MM.1S (cell line): ENCODE measurements at regions not wholly inside any gene's neighbourhood (a gene's known extent, or its start where the extent isn't known, plus 50 kb on each side); places are given as distances from the start of the nearest gene placed in this dataset.
"Not testable (repeated sequence)": the region's sequence is repeated elsewhere in the genome, so short reads cannot be mapped to it uniquely, and the experiment has no call there.

ENCODE experiments used
- DNase-seq: peaks from one replicate; pipeline ENCODE4 v3.0.0-alpha.2; 2015
- H2AFZ ChIP-seq: fragments of 300-600 bp; sonication (generic); 2 replicates; pipeline ENCODE4 v1.6.0; 2016; ENCODE audit warnings: antibody characterized with exemption, low read length
- H3F3A ChIP-seq: fragments of 300-600 bp; sonication (generic); 2 replicates; pipeline ENCODE4 v1.6.1; 2016; ENCODE audit warnings: mild to moderate bottlenecking, antibody characterized with exemption, low read length, moderate library complexity, mixed read lengths; ENCODE audit not compliant: insufficient read depth
- H3K27ac ChIP-seq: fragments of 300-600 bp; sonication (generic); 2 replicates; pipeline ENCODE4 v1.5.1; 2016; ENCODE audit warnings: mild to moderate bottlenecking, low read length
- H3K27me3 ChIP-seq: fragments of 300-600 bp; sonication (generic); replicated peaks from 2 replicates; pipeline ENCODE4 v1.6.0; 2016; ENCODE audit warnings: low read length; ENCODE audit not compliant: insufficient read depth
- H3K36me3 ChIP-seq: fragments of 300-600 bp; sonication (generic); replicated peaks from 2 replicates; pipeline ENCODE4 v1.6.1; 2016; ENCODE audit warnings: mild to moderate bottlenecking, low read length, mixed read lengths; ENCODE audit not compliant: insufficient read depth
- H3K4me1 ChIP-seq: fragments of 300-600 bp; sonication (generic); 2 replicates; pipeline ENCODE4 v1.6.1; 2016; ENCODE audit warnings: low read length, mixed read lengths
- H3K4me2 ChIP-seq: fragments of 300-600 bp; sonication (generic); 2 replicates; pipeline ENCODE4 v1.6.0; 2016; ENCODE audit warnings: low read depth, low read length
- H3K4me3 ChIP-seq: fragments of 300-600 bp; sonication (generic); 2 replicates; pipeline ENCODE4 v1.5.1; 2016; ENCODE audit warnings: low read length, mixed read lengths
- H3K79me2 ChIP-seq: fragments of 300-600 bp; sonication (generic); 2 replicates; pipeline ENCODE4 v1.6.1; 2016; ENCODE audit warnings: mixed run types, low read length, mixed read lengths
- H3K9ac ChIP-seq: fragments of 300-600 bp; sonication (generic); 2 replicates; pipeline ENCODE4 v1.6.1; 2016; ENCODE audit warnings: low read length, mixed read lengths
- H3K9me2 ChIP-seq: fragments of 300-600 bp; sonication (generic); replicated peaks from 2 replicates; pipeline ENCODE4 v1.6.1; 2016; ENCODE audit warnings: mild to moderate bottlenecking, low read length, mixed read lengths; ENCODE audit not compliant: insufficient read depth
- H3K9me3 ChIP-seq: fragments of 300-600 bp; sonication (generic); replicated peaks from 2 replicates; pipeline ENCODE4 v1.6.1; 2016; ENCODE audit warnings: mild to moderate bottlenecking, low read length, mixed read lengths; ENCODE audit not compliant: insufficient read depth
- H4K20me1 ChIP-seq: fragments of 300-600 bp; sonication (generic); 2 replicates; pipeline ENCODE4 v1.6.1; 2016; ENCODE audit warnings: mild to moderate bottlenecking, low read length, moderate library complexity, mixed read lengths; ENCODE audit not compliant: insufficient read depth
- CTCF ChIP-seq: fragments of 300-600 bp; sonication (generic); IDR thresholded peaks from 2 replicates; pipeline ENCODE4 v1.5.1; 2016; ENCODE audit warnings: antibody characterized with exemption, low read length, mixed read lengths
- EZH2 ChIP-seq: fragments of 300-600 bp; sonication (generic); optimal IDR thresholded peaks from 2 replicates; pipeline ENCODE3; 2017; ENCODE audit warnings: low read depth, mild to moderate bottlenecking, antibody characterized with exemption, low read length, mixed read lengths
- EZH2phosphoT487 ChIP-seq: fragments of 300-600 bp; sonication (generic); IDR thresholded peaks from 2 replicates; pipeline ENCODE4 v1.6.1; 2018; ENCODE audit warnings: antibody characterized with exemption, low read length

- Histone ChIP-seq H3K36me3 (no peaks in the 10 kb centered on the region), H3K27ac (no peak overlapping the region), H4K20me1 (no peaks in the 10 kb centered on the region), H2AFZ (no peak overlapping the region), H3K4me3 (no peak overlapping the region), H3K9me2 (no peaks in the 10 kb centered on the region), H3K4me1 (no peaks in the 10 kb centered on the region), H3K4me2 (no peak overlapping the region), H3F3A (no peaks in the 10 kb centered on the region), H3K9me3 (no peaks in the 10 kb centered on the region), H3K9ac (no peak overlapping the region), H3K79me2 (no peaks in the 10 kb centered on the region), H3K27me3 (no peaks in the 10 kb centered on the region)
- no peak for TF ChIP-seq EZH2
- TF ChIP-seq CTCF = no peak
- TF ChIP-seq EZH2phosphoT487 = no peak
- DNase-seq = no peak
These were observed 176.8 kb downstream of the HTR1B start for GRCh38 chr6:77286541-77286940.

DNA sequence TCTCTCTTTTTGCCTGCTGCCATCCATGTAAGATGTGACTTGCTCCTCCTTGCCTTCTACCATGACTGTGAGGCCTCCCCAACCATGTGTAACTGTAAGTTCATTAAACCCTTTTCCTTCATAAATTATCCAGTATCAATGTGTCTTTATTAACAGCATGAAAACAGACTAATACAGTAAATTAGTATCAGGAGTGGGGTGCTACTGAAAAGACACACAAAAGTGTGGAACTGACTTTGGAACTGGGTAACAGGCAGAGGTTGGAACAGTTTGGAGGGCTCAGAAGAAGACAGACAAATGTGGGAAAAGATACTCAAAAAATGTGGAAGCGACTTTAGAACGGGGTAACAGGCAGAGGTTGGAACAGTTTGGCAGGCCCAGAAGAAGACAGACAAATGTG is 189.4 kb downstream of the HTR1B start:
- H3K79me2 ChIP-seq = no peaks in the 10 kb centered on the region

GRCh38 chr6:77264970-77265369 is 198.3 kb downstream of the HTR1B start:
- H3K9me3 ChIP-seq = no peaks in the 10 kb centered on the region
- H3K27ac ChIP-seq = no peak overlapping the region
- no peak overlapping the region for H2AFZ ChIP-seq
- peak; percentile 11; the same call in 1 of the 2 replicates for TF ChIP-seq CTCF
- no peak for TF ChIP-seq EZH2phosphoT487
- no peak for TF ChIP-seq EZH2
- H3F3A ChIP-seq = no peaks in the 10 kb centered on the region
- H3K4me2 ChIP-seq = no peak overlapping the region
- H4K20me1 ChIP-seq = no peaks in the 10 kb centered on the region
- DNase-seq = no peak
- no peak overlapping the region for H3K9ac ChIP-seq
- no peaks in the 10 kb centered on the region for H3K36me3 ChIP-seq
- H3K27me3 ChIP-seq = no peaks in the 10 kb centered on the region
- H3K79me2 ChIP-seq = no peaks in the 10 kb centered on the region
- H3K4me1 ChIP-seq = no peaks in the 10 kb centered on the region
- H3K9me2 ChIP-seq = no peaks in the 10 kb centered on the region
- H3K4me3 ChIP-seq = no peak overlapping the region

More for the DNA sequence above, 189.4 kb downstream of the HTR1B start:
- H3K9me2 ChIP-seq = no peaks in the 10 kb centered on the region
- no peak overlapping the region for H3K4me3 ChIP-seq
- H3K27ac ChIP-seq = no peak overlapping the region
- H2AFZ ChIP-seq = no peak overlapping the region
- no peak for DNase-seq
- H3K9ac ChIP-seq = no peak overlapping the region
- no peaks in the 10 kb centered on the region for H3K9me3 ChIP-seq
- no peaks in the 10 kb centered on the region for H3F3A ChIP-seq
- H4K20me1 ChIP-seq = no peaks in the 10 kb centered on the region
- H3K4me1 ChIP-seq = no peaks in the 10 kb centered on the region
- no peaks in the 10 kb centered on the region for H3K36me3 ChIP-seq
- no peak overlapping the region for H3K4me2 ChIP-seq
- no peak for TF ChIP-seq EZH2phosphoT487
- no peaks in the 10 kb centered on the region for H3K27me3 ChIP-seq

DNA sequence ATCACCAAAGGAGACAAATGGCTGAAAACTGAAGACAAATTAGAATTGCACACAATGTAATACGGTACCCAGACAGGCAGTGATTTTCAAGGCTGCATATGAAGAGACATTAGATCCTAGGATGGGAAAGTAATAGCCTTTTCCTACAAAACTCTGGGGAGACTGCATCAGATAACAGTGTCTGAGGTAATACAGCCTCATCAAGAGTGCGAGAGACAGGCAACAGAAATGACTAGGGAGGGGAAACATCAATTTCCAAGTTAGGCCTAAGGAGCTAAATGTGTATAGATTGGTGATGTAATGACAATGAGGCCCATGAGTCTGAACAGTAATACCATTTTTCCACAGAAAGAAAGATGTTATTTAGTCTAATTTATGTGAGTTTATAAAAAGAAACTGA is 200.3 kb downstream of the HTR1B start:
- no peaks in the 10 kb centered on the region for H3K9me2 ChIP-seq
- no peaks in the 10 kb centered on the region for H3K36me3 ChIP-seq
- H3K27ac ChIP-seq = no peak overlapping the region
- no peaks in the 10 kb centered on the region for H3K4me1 ChIP-seq
- no peaks in the 10 kb centered on the region for H3K27me3 ChIP-seq
- no peak for DNase-seq
- H2AFZ ChIP-seq = no peak overlapping the region
- no peaks in the 10 kb centered on the region for H3K79me2 ChIP-seq
- H3F3A ChIP-seq = no peaks in the 10 kb centered on the region
- no peak for TF ChIP-seq CTCF
- no peak for TF ChIP-seq EZH2
- no peak for TF ChIP-seq EZH2phosphoT487
- H3K4me3 ChIP-seq = no peak overlapping the region
- H3K9me3 ChIP-seq = no peaks in the 10 kb centered on the region
- H3K9ac ChIP-seq = no peak overlapping the region
- H4K20me1 ChIP-seq = no peaks in the 10 kb centered on the region
- no peak overlapping the region for H3K4me2 ChIP-seq

DNA sequence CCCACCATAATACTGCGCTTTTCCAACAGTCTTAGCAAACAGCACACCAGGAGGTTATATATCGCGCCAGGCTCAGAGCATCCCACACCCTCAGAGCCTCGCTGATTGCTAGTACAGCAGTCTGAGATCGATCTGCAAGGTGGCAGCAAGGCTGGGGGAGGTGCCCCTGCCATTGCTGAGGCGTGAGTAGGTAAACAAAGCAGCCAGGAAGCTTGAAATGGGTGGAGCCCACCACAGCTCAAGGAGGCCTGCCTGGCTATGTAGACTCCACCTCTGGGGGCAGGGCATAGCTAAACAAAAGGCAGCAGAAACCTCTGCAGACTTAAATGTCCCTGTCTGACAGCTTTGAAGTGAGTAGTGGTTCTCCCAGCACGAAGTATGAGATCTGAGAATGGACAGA is 211.5 kb downstream of the HTR1B start:
- H3F3A ChIP-seq, DNase-seq, H3K9me2 ChIP-seq, H3K27me3 ChIP-seq, H3K79me2 ChIP-seq, H4K20me1 ChIP-seq, H2AFZ ChIP-seq, H3K4me2 ChIP-seq, H3K9me3 ChIP-seq, H3K27ac ChIP-seq, H3K36me3 ChIP-seq, H3K4me1 ChIP-seq, H3K9ac ChIP-seq, H3K4me3 ChIP-seq: not testable (repeated sequence)
